ENCODE measurements at regions not wholly inside any gene's neighbourhood (a gene's known extent, or its start where the extent isn't known, plus 50 kb on each side); places are given as distances from the start of the nearest gene placed in this dataset.

- ChIA-PET CTCF (no interaction called here), POLR2A (no interaction called here)
- TF ChIP-seq, protein P1, sequence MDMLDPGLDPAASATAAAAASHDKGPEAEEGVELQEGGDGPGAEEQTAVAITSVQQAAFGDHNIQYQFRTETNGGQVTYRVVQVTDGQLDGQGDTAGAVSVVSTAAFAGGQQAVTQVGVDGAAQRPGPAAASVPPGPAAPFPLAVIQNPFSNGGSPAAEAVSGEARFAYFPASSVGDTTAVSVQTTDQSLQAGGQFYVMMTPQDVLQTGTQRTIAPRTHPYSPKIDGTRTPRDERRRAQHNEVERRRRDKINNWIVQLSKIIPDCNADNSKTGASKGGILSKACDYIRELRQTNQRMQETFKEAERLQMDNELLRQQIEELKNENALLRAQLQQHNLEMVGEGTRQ (IDR thresholded peaks at IDR 0.05) = no peak
- TF ChIP-seq, protein P2, sequence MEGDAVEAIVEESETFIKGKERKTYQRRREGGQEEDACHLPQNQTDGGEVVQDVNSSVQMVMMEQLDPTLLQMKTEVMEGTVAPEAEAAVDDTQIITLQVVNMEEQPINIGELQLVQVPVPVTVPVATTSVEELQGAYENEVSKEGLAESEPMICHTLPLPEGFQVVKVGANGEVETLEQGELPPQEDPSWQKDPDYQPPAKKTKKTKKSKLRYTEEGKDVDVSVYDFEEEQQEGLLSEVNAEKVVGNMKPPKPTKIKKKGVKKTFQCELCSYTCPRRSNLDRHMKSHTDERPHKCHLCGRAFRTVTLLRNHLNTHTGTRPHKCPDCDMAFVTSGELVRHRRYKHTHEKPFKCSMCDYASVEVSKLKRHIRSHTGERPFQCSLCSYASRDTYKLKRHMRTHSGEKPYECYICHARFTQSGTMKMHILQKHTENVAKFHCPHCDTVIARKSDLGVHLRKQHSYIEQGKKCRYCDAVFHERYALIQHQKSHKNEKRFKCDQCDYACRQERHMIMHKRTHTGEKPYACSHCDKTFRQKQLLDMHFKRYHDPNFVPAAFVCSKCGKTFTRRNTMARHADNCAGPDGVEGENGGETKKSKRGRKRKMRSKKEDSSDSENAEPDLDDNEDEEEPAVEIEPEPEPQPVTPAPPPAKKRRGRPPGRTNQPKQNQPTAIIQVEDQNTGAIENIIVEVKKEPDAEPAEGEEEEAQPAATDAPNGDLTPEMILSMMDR (IDR thresholded peaks at IDR 0.05) = no peak
- TF ChIP-seq FOXS1 (CRISPR knock-in tag; IDR thresholded peaks at IDR 0.05) = no peak
- no peak for TF ChIP-seq EHF (CRISPR knock-in tag; IDR thresholded peaks at IDR 0.05)
- no peak for TF ChIP-seq KDM5A (IDR thresholded peaks at IDR 0.05)
- TF ChIP-seq EHMT2 (IDR thresholded peaks at IDR 0.05; ENCODE audit: low read depth) = no peak
- no peak for TF ChIP-seq SMC3 (IDR thresholded peaks at IDR 0.05)
- no peak for TF ChIP-seq ATOH8 (CRISPR knock-in tag; IDR thresholded peaks at IDR 0.05; ENCODE audit: low read depth)
- no peak for TF ChIP-seq ZNF302 (CRISPR knock-in tag; IDR thresholded peaks at IDR 0.05)
- TF ChIP-seq, protein P3, sequence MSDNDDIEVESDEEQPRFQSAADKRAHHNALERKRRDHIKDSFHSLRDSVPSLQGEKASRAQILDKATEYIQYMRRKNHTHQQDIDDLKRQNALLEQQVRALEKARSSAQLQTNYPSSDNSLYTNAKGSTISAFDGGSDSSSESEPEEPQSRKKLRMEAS (IDR thresholded peaks at IDR 0.05) = no peak
- TF ChIP-seq CBX2 (IDR thresholded peaks at IDR 0.05; ENCODE audit: borderline replicate concordance, low read depth) = no peak
- no peak for TF ChIP-seq EP300 (IDR thresholded peaks at IDR 0.05)
- TF ChIP-seq, protein P4, sequence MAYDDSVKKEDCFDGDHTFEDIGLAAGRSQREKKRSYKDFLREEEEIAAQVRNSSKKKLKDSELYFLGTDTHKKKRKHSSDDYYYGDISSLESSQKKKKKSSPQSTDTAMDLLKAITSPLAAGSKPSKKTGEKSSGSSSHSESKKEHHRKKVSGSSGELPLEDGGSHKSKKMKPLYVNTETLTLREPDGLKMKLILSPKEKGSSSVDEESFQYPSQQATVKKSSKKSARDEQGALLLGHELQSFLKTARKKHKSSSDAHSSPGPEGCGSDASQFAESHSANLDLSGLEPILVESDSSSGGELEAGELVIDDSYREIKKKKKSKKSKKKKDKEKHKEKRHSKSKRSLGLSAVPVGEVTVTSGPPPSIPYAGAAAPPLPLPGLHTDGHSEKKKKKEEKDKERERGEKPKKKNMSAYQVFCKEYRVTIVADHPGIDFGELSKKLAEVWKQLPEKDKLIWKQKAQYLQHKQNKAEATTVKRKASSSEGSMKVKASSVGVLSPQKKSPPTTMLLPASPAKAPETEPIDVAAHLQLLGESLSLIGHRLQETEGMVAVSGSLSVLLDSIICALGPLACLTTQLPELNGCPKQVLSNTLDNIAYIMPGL (CRISPR knock-in tag; IDR thresholded peaks at IDR 0.05; ENCODE audit: borderline replicate concordance) = no peak
- TF ChIP-seq HDAC2 (IDR thresholded peaks at IDR 0.05) = no peak
- TF ChIP-seq JUN (IDR thresholded peaks at IDR 0.05) = no peak
- TF ChIP-seq JUNB (IDR thresholded peaks at IDR 0.05) = no peak
- TF ChIP-seq ZSCAN20 (CRISPR knock-in tag; IDR thresholded peaks at IDR 0.05) = no peak
- TF ChIP-seq MAFK (IDR thresholded peaks at IDR 0.05; ENCODE audit: partially characterized antibody) = no peak
- no peak for TF ChIP-seq TFCP2L1 (CRISPR knock-in tag; IDR thresholded peaks at IDR 0.05)
- no peaks in the 10 kb centered on the region for H3K9me3 ChIP-seq
- peaks cover 6% of the 10 kb centered on the region; the same call in 2 of the 3 replicates for H3K4me1 ChIP-seq
- ATAC-seq (no peak), DNase-seq (ENCODE audit: low read depth in 1 of 2, low spot score in 1 of 2) (no peak), FAIRE-seq (no peak)
- no peak overlapping the region for H3K4me2 ChIP-seq
- H3K27ac ChIP-seq = no peak overlapping the region
- H3K4me3 ChIP-seq = no peak overlapping the region
- 89% methylated on average over 6 of the region's 6 CpGs for whole genome bisulfite sequencing (ENCODE audit: missing lambda C conversion rate)
Observed at GRCh38 chr2:173664513-173664910, 300.7 kb downstream of the SP3 start.

- ATAC-seq (no peak), DNase-seq (ENCODE audit: low read depth in 1 of 2, low spot score in 1 of 2) (no peak), FAIRE-seq (no peak)
- 92% methylated on average over 8 of the region's 8 CpGs for WGBS (ENCODE audit: missing lambda C conversion rate)
- Histone ChIP-seq H3K4me2 (no peak overlapping the region), H3K27ac (no peak overlapping the region), H3K4me1 (peaks cover 6% of the 10 kb centered on the region; the same call in 1 of the 3 replicates), H3K9me3 (no peaks in the 10 kb centered on the region), H3K4me3 (no peak overlapping the region)
- POLR2A ChIA-PET = no interaction called here
- CTCF ChIA-PET = interaction anchor here (2.6 kb wide), 1 partner anchor 264 kb away, joined by 10 read pairs; no protein-coding TSS in a partner anchor
- no peak for TF ChIP-seq ATOH8 (CRISPR knock-in tag; IDR thresholded peaks at IDR 0.05; ENCODE audit: low read depth)
- TF ChIP-seq PBX3 (IDR thresholded peaks at IDR 0.05) = no peak
- no peak for TF ChIP-seq ESRRA (IDR thresholded peaks at IDR 0.05; ENCODE audit: borderline replicate concordance, low read length)
- no peak for TF ChIP-seq CBX2 (IDR thresholded peaks at IDR 0.05; ENCODE audit: borderline replicate concordance, low read depth)
- TF ChIP-seq RCOR1 (IDR thresholded peaks at IDR 0.05; ENCODE audit: low read depth, low read length) = no peak
- no peak for TF ChIP-seq POLR2AphosphoS2 (conservative IDR thresholded peaks at IDR 0.05; ENCODE audit: low read length)
- TF ChIP-seq, protein P1 (IDR thresholded peaks at IDR 0.05) = no peak
- TF ChIP-seq SMC3 (IDR thresholded peaks at IDR 0.05) = no peak
- no peak for TF ChIP-seq HOXB13 (CRISPR knock-in tag; IDR thresholded peaks at IDR 0.05; ENCODE audit: low read depth)
Observed at GRCh38 chr2:173666171-173666888, 298.8 kb downstream of the SP3 start.

All from A549 (cell line).